ENCODE measurements at regions not wholly inside any gene's neighbourhood (a gene's known extent, or its start where the extent isn't known, plus 50 kb on each side); places are given as distances from the start of the nearest gene placed in this dataset.

DNA sequence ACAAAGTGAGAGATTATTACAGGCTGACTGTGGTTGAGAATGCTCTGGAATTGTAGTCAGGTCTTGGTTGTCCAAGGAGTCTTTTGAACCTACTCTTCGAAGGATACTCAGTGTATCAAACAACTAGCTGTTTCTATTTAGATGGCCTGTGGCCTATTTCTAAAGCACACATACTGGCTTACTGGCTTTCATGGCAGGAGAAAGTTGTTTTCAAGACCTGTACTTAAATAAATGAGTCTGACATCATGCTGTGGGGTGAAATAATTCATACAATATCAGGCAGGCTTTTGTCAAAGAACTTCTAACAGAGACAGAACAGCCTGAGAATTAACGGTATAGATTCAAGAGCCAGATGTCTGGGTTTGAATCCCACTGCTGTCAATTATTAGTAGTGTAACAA, 316.7 kb upstream of the SEMA6D start:
- H3K4me2 ChIP-seq (ENCODE audit: low read length), result no peak overlapping the region
- no peaks in the 10 kb centered on the region for H3K36me3 ChIP-seq (ENCODE audit: control insufficient read depth, low read length)
- no peaks in the 10 kb centered on the region for H4K20me1 ChIP-seq (ENCODE audit: control insufficient read depth, insufficient read depth, low read depth, low read length)
- no peaks in the 10 kb centered on the region for H3K79me2 ChIP-seq (ENCODE audit: control insufficient read depth, low read length)
- no peak overlapping the region for H3K27ac ChIP-seq (ENCODE audit: low read depth, low read length)
- no peaks in the 10 kb centered on the region for H3K27me3 ChIP-seq (ENCODE audit: control insufficient read depth, low read length)
- no peaks in the 10 kb centered on the region; the same call in 1 of the 2 replicates for H3K9me2 ChIP-seq (replicated peaks; ENCODE audit: control insufficient read depth, low read length)
- TF ChIP-seq EZH2phosphoT487 (IDR thresholded peaks at IDR 0.05; ENCODE audit: borderline replicate concordance, low read length), result no peak
- TF ChIP-seq, protein P1, sequence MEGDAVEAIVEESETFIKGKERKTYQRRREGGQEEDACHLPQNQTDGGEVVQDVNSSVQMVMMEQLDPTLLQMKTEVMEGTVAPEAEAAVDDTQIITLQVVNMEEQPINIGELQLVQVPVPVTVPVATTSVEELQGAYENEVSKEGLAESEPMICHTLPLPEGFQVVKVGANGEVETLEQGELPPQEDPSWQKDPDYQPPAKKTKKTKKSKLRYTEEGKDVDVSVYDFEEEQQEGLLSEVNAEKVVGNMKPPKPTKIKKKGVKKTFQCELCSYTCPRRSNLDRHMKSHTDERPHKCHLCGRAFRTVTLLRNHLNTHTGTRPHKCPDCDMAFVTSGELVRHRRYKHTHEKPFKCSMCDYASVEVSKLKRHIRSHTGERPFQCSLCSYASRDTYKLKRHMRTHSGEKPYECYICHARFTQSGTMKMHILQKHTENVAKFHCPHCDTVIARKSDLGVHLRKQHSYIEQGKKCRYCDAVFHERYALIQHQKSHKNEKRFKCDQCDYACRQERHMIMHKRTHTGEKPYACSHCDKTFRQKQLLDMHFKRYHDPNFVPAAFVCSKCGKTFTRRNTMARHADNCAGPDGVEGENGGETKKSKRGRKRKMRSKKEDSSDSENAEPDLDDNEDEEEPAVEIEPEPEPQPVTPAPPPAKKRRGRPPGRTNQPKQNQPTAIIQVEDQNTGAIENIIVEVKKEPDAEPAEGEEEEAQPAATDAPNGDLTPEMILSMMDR (IDR thresholded peaks at IDR 0.05; ENCODE audit: low read depth, low read length, poor library complexity, severe bottlenecking), result no peak
- no peak overlapping the region for H3K4me3 ChIP-seq (ENCODE audit: low read length)
- H3F3A ChIP-seq (ENCODE audit: control insufficient read depth, insufficient read depth), result no peaks in the 10 kb centered on the region
- no peaks in the 10 kb centered on the region for H3K4me1 ChIP-seq (ENCODE audit: control insufficient read depth, low read length)
- H3K9me3 ChIP-seq (ENCODE audit: control insufficient read depth, insufficient read depth, low read length), result no peaks in the 10 kb centered on the region

DNA sequence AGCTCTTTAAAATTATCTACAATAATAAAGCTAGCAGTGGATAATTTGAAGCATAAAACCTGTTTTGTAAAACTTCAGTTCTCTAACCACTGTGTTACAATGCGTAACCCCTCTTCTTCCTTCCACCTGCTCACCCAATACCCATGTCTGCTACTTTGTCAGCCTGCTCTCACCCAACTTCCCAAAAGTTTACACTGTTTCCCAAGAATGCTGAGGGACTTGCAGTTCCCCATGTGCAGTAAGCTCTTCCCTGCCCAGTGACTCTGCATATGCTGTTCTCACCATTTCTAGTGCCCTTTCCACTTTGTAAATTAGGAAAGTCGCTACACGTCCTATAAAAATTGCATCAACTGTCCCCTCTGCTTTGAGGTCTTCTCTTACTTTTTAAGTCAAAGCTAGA, 315.9 kb upstream of the SEMA6D start:
- Histone ChIP-seq H3K4me3 (ENCODE audit: low read length) (no peak overlapping the region), H3F3A (ENCODE audit: control insufficient read depth, insufficient read depth) (no peaks in the 10 kb centered on the region), H3K36me3 (ENCODE audit: control insufficient read depth, low read length) (no peaks in the 10 kb centered on the region), H3K9me2 (replicated peaks; ENCODE audit: control insufficient read depth, low read length) (no peaks in the 10 kb centered on the region; the same call in 1 of the 2 replicates), H3K9me3 (ENCODE audit: control insufficient read depth, insufficient read depth, low read length) (no peaks in the 10 kb centered on the region), H4K20me1 (ENCODE audit: control insufficient read depth, insufficient read depth, low read depth, low read length) (no peaks in the 10 kb centered on the region), H3K27me3 (ENCODE audit: control insufficient read depth, low read length) (no peaks in the 10 kb centered on the region), H3K4me2 (ENCODE audit: low read length) (no peak overlapping the region), H3K79me2 (ENCODE audit: control insufficient read depth, low read length) (no peaks in the 10 kb centered on the region), H3K4me1 (ENCODE audit: control insufficient read depth, low read length) (no peaks in the 10 kb centered on the region), H3K27ac (ENCODE audit: low read depth, low read length) (no peak overlapping the region)
- TF ChIP-seq, protein P1 (IDR thresholded peaks at IDR 0.05; ENCODE audit: low read depth, low read length, poor library complexity, severe bottlenecking), result no peak
- no peak for TF ChIP-seq EZH2phosphoT487 (IDR thresholded peaks at IDR 0.05; ENCODE audit: borderline replicate concordance, low read length)

DNA sequence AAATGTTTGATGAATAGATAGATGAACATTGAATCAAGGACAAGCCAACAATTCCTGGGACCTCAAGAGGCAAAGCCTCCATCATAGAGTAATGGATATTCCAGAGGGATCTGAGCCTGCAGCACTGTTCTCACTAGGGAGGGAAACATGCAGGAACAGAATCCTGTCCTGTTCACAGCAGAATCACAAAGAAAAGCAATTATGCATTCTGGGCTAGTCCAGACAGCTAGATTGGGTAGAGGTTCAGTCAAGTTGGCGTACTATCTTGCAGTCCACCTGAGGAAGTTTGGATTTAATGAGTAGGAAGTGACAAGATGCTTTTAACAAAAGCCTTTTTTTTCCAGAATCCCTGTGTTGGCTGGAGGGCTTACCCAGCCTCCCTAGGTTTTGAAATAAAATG, 314.5 kb upstream of the SEMA6D start:
- H3K4me1 ChIP-seq (ENCODE audit: control insufficient read depth, low read length), result no peaks in the 10 kb centered on the region
- no peak overlapping the region for H3K4me2 ChIP-seq (ENCODE audit: low read length)
- no peak overlapping the region for H3K27ac ChIP-seq (ENCODE audit: low read depth, low read length)
- no peak overlapping the region for H3K4me3 ChIP-seq (ENCODE audit: low read length)
- H3F3A ChIP-seq (ENCODE audit: control insufficient read depth, insufficient read depth), result no peaks in the 10 kb centered on the region
- TF ChIP-seq EZH2phosphoT487 (IDR thresholded peaks at IDR 0.05; ENCODE audit: borderline replicate concordance, low read length), result no peak
- TF ChIP-seq, protein P1 (IDR thresholded peaks at IDR 0.05; ENCODE audit: low read depth, low read length, poor library complexity, severe bottlenecking), result no peak
- no peaks in the 10 kb centered on the region for H3K36me3 ChIP-seq (ENCODE audit: control insufficient read depth, low read length)
- H3K9me2 ChIP-seq (replicated peaks; ENCODE audit: control insufficient read depth, low read length), result no peaks in the 10 kb centered on the region; the same call in 1 of the 2 replicates
- H3K9me3 ChIP-seq (ENCODE audit: control insufficient read depth, insufficient read depth, low read length), result no peaks in the 10 kb centered on the region
- no peaks in the 10 kb centered on the region for H3K79me2 ChIP-seq (ENCODE audit: control insufficient read depth, low read length)
- no peaks in the 10 kb centered on the region for H3K27me3 ChIP-seq (ENCODE audit: control insufficient read depth, low read length)
- no peaks in the 10 kb centered on the region for H4K20me1 ChIP-seq (ENCODE audit: control insufficient read depth, insufficient read depth, low read depth, low read length)

GRCh38 chr15:47404877-47405276, 312.4 kb upstream of the SEMA6D start:
- Histone ChIP-seq H3K79me2 (ENCODE audit: control insufficient read depth, low read length) (no peaks in the 10 kb centered on the region), H3K4me3 (ENCODE audit: low read length) (no peak overlapping the region), H3K4me1 (ENCODE audit: control insufficient read depth, low read length) (no peaks in the 10 kb centered on the region), H3K4me2 (ENCODE audit: low read length) (no peak overlapping the region), H3K9me3 (ENCODE audit: control insufficient read depth, insufficient read depth, low read length) (no peaks in the 10 kb centered on the region), H3K9me2 (replicated peaks; ENCODE audit: control insufficient read depth, low read length) (no peaks in the 10 kb centered on the region), H3K36me3 (ENCODE audit: control insufficient read depth, low read length) (no peaks in the 10 kb centered on the region), H3K27me3 (ENCODE audit: control insufficient read depth, low read length) (no peaks in the 10 kb centered on the region), H4K20me1 (ENCODE audit: control insufficient read depth, insufficient read depth, low read depth, low read length) (no peaks in the 10 kb centered on the region), H3K27ac (ENCODE audit: low read depth, low read length) (no peak overlapping the region), H3F3A (ENCODE audit: control insufficient read depth, insufficient read depth) (no peaks in the 10 kb centered on the region)
- TF ChIP-seq, protein P1 (IDR thresholded peaks at IDR 0.05; ENCODE audit: low read depth, low read length, poor library complexity, severe bottlenecking), result no peak
- no peak for TF ChIP-seq EZH2phosphoT487 (IDR thresholded peaks at IDR 0.05; ENCODE audit: borderline replicate concordance, low read length)
